GM18909 (cell line): ENCODE measurements at regions not wholly inside any gene's neighbourhood (a gene's known extent, or its start where the extent isn't known, plus 50 kb on each side); places are given as distances from the start of the nearest gene placed in this dataset.
"Not testable (repeated sequence)": the region's sequence is repeated elsewhere in the genome, so short reads cannot be mapped to it uniquely, and the experiment has no call there.

Experiments
- ATAC-seq: cut with Tn5 transposase; IDR thresholded peaks from one replicate; pipeline ENCODE4 v1.9.1; 2021; ENCODE audit warnings: mild to moderate bottlenecking; ENCODE audit not compliant: unreplicated experiment, poor library complexity

- ATAC-seq: no peak
Observed at GRCh38 chr18:64392202-64392601, 243.3 kb upstream of the LINC00305 start.

GRCh38 chr18:64384101-64384500 lies 235.2 kb upstream of the LINC00305 start:
- ATAC-seq: no peak

GRCh38 chr18:64380117-64380516 lies 231.2 kb upstream of the LINC00305 start:
- peak; percentile 98 for ATAC-seq

GRCh38 chr18:64379662-64380061 lies 230.8 kb upstream of the LINC00305 start:
- peak; percentile 23 for ATAC-seq

- no peak for ATAC-seq
Observed at GRCh38 chr18:64377446-64377845, 228.6 kb upstream of the LINC00305 start.

GRCh38 chr18:64372850-64373249 lies 224.0 kb upstream of the LINC00305 start:
- ATAC-seq: no peak

- not testable (repeated sequence) for ATAC-seq
Observed at GRCh38 chr18:64369830-64370440, 221.0 kb upstream of the LINC00305 start.

GRCh38 chr18:64365106-64365505 lies 216.2 kb upstream of the LINC00305 start:
- no peak for ATAC-seq

- ATAC-seq: no peak
Observed at GRCh38 chr18:64337673-64338072, 188.8 kb upstream of the LINC00305 start.

- no peak for ATAC-seq
Observed at GRCh38 chr18:64337018-64337417, 188.1 kb upstream of the LINC00305 start.

- ATAC-seq: no peak
Observed at GRCh38 chr18:64334748-64335147, 185.9 kb upstream of the LINC00305 start.

GRCh38 chr18:64333584-64333983 lies 184.7 kb upstream of the LINC00305 start:
- no peak for ATAC-seq

GRCh38 chr18:64332835-64333234 lies 183.9 kb upstream of the LINC00305 start:
- no peak for ATAC-seq

GRCh38 chr18:64331419-64331818 lies 182.5 kb upstream of the LINC00305 start:
- no peak for ATAC-seq

- ATAC-seq: no peak
Observed at GRCh38 chr18:64330931-64331330, 182.0 kb upstream of the LINC00305 start.

- no peak for ATAC-seq
Observed at GRCh38 chr18:64330161-64330560, 181.3 kb upstream of the LINC00305 start.

GRCh38 chr18:64322189-64322588 lies 173.3 kb upstream of the LINC00305 start:
- ATAC-seq: no peak

- no peak for ATAC-seq
Observed at GRCh38 chr18:64318547-64318946, 169.7 kb upstream of the LINC00305 start.

GRCh38 chr18:64311859-64312258 lies 163.0 kb upstream of the LINC00305 start:
- ATAC-seq: no peak

GRCh38 chr18:64295839-64296238 lies 147.0 kb upstream of the LINC00305 start:
- ATAC-seq: no peak

- ATAC-seq: no peak
Observed at GRCh38 chr18:64294967-64295366, 146.1 kb upstream of the LINC00305 start.

- ATAC-seq: no peak
Observed at GRCh38 chr18:64288432-64288831, 139.5 kb upstream of the LINC00305 start.

GRCh38 chr18:64287926-64288325 lies 139.0 kb upstream of the LINC00305 start:
- no peak for ATAC-seq
